Endothelial cell of umbilical vein (primary cell): ENCODE measurements at regions not wholly inside any gene's neighbourhood (a gene's known extent, or its start where the extent isn't known, plus 50 kb on each side); places are given as distances from the start of the nearest gene placed in this dataset.

Experiments used
- BruUV-seq: library from RNA; stranded (reverse); fragments of 400-500 nt; replicated peaks from 2 replicates; lab custom pipeline; 2021; lab: Mats Ljungman, UMichigan
- CTCF ChIA-PET: fragments of 300-600, 350-600 bp; sonication (Branson Sonifier 250); formaldehyde crosslinking; loops from one replicate; lab custom pipeline; 2021; ENCODE audit warnings: antibody characterized with exemption, inconsistent platforms; lab: Charles Lee
- POLR2A ChIA-PET: fragments of 300-600, 350-600 bp; sonication (Branson Sonifier 250); formaldehyde crosslinking; loops from one replicate; lab custom pipeline; 2021; ENCODE audit warnings: antibody characterized with exemption, inconsistent platforms; lab: Charles Lee
- DNase-seq: peaks from one replicate; pipeline ENCODE4 v3.0.0-alpha.2; 2011; ENCODE audit warnings: low read depth, low spot score
- FAIRE-seq: peaks from 2 replicates; lab custom pipeline; 2011; peaks lifted over from hg19 to GRCh38; lab: Jason Lieb, UNC
- H2AFZ ChIP-seq: 2 replicates; pipeline ENCODE4 v1.6.0; 2012; ENCODE audit warnings: low read depth, low read length, control low read depth, inconsistent platforms
- H3K27ac ChIP-seq: 2 replicates; pipeline ENCODE4 v1.5.1; 2011; ENCODE audit warnings: low read depth, mild to moderate bottlenecking, control low read depth, low read length, moderate library complexity; ENCODE audit not compliant: insufficient read depth
- H3K27me3 ChIP-seq, 2 experiments: 2 replicates each; pipeline versions ENCODE4 v1.6.0 to v1.6.1; 2011; ENCODE audit warnings: low read length in 2 of 2, mixed read lengths in 1 of 2; ENCODE audit not compliant: control insufficient read depth in 2 of 2, insufficient read depth in 2 of 2
- H3K36me3 ChIP-seq, 2 experiments: 2 replicates in 1 of 2; 3 replicates in 1 of 2; pipeline ENCODE4 v1.5.1; 2011; ENCODE audit warnings: low read length in 2 of 2, mild to moderate bottlenecking in 1 of 2, moderate library complexity in 1 of 2; ENCODE audit not compliant: control insufficient read depth in 2 of 2, insufficient read depth in 2 of 2; ENCODE audit errors: extremely low read depth in 1 of 2
- H3K4me1 ChIP-seq: 3 replicates; pipeline ENCODE4 v1.5.1; 2011; ENCODE audit warnings: mild to moderate bottlenecking, low read length; ENCODE audit not compliant: control insufficient read depth, insufficient read depth; ENCODE audit errors: extremely low read depth
- H3K4me2 ChIP-seq: 2 replicates; pipeline ENCODE4 v1.6.1; 2011; ENCODE audit warnings: low read length, control low read depth, mixed read lengths; ENCODE audit not compliant: insufficient read depth
- H3K4me3 ChIP-seq, 3 experiments: fragments of 200-600 bp in 1 of 3; sonication (generic), shearing (Covaris generic) in 1 of 3; replicated peaks in 1 of 3; 2 replicates each; pipeline ENCODE4 v1.5.1; 2011 to 2016; ENCODE audit warnings: control low read depth in 3 of 3, low read length in 3 of 3, mild to moderate bottlenecking in 2 of 3, inconsistent platforms in 1 of 3, low read depth in 1 of 3, moderate library complexity in 1 of 3; ENCODE audit not compliant: insufficient read depth in 1 of 3
- H3K79me2 ChIP-seq: 2 replicates; pipeline ENCODE4 v1.6.0; 2012; ENCODE audit warnings: low read length, inconsistent platforms; ENCODE audit not compliant: control insufficient read depth, insufficient read depth
- H3K9ac ChIP-seq: replicated peaks from 2 replicates; pipeline ENCODE3; 2011; ENCODE audit warnings: low read length, control low read depth; ENCODE audit not compliant: insufficient read depth; ENCODE audit errors: extremely low read depth
- H3K9me1 ChIP-seq: replicated peaks from 3 replicates; pipeline ENCODE4 v1.6.0; 2011; ENCODE audit warnings: mild to moderate bottlenecking, low read length; ENCODE audit not compliant: control insufficient read depth, insufficient read depth; ENCODE audit errors: extremely low read depth
- H3K9me3 ChIP-seq: replicated peaks from 2 replicates; pipeline ENCODE4 v1.5.1; 2012; ENCODE audit warnings: low read length, inconsistent platforms; ENCODE audit not compliant: control insufficient read depth, insufficient read depth
- H4K20me1 ChIP-seq: replicated peaks from 2 replicates; pipeline ENCODE3; 2011; ENCODE audit warnings: mild to moderate bottlenecking, low read length; ENCODE audit not compliant: control insufficient read depth, insufficient read depth; ENCODE audit errors: extremely low read depth
- CTCF ChIP-seq, 2 donors: IDR thresholded peaks; 1 replicate in 1 of 2; 2 replicates in 1 of 2; pipeline ENCODE4 v1.5.1; 2011; ENCODE audit warnings: low read length in 2 of 2, mild to moderate bottlenecking in 2 of 2, moderate library complexity in 2 of 2, control low read depth in 1 of 2, inconsistent platforms in 1 of 2, low read depth in 1 of 2; ENCODE audit not compliant: insufficient read depth in 1 of 2; ENCODE audit errors: extremely low read depth in 1 of 2
- EZH2 ChIP-seq: IDR thresholded peaks from 2 replicates; pipeline ENCODE4 v1.6.1; 2012; ENCODE audit warnings: borderline replicate concordance, low read depth, mild to moderate bottlenecking, moderate library complexity, low read length, inconsistent platforms; ENCODE audit not compliant: severe bottlenecking
- FOS ChIP-seq: IDR thresholded peaks from 2 replicates; pipeline ENCODE4 v1.6.1; 2011; ENCODE audit warnings: mild to moderate bottlenecking, low read length, moderate library complexity, borderline replicate concordance; ENCODE audit not compliant: insufficient read depth
- GATA2 ChIP-seq: IDR thresholded peaks from 2 replicates; pipeline ENCODE4 v1.7.0; 2011; ENCODE audit warnings: low read depth, mild to moderate bottlenecking, moderate library complexity, mixed read lengths, low read length; ENCODE audit not compliant: insufficient read length, insufficient read depth
- JUN ChIP-seq: IDR thresholded peaks from 2 replicates; pipeline ENCODE4 v1.6.1; 2011; ENCODE audit warnings: borderline replicate concordance, low read depth; ENCODE audit not compliant: insufficient read length, insufficient read depth
- MAX ChIP-seq: IDR thresholded peaks from 2 replicates; pipeline ENCODE4 v1.6.1; 2011; ENCODE audit not compliant: insufficient read depth, insufficient read length
- MYC ChIP-seq: IDR thresholded peaks from one replicate; pipeline ENCODE4 v1.6.1; 2011; ENCODE audit warnings: mild to moderate bottlenecking, low read depth, low read length
- POLR2A ChIP-seq: IDR thresholded peaks from 2 replicates; pipeline ENCODE4 v1.6.1; 2012; ENCODE audit warnings: low read depth, mild to moderate bottlenecking, control low read depth, low read length
- POLR2AphosphoS5 ChIP-seq: IDR thresholded peaks from 2 replicates; pipeline ENCODE4 v1.6.1; 2012; ENCODE audit warnings: low read depth, mild to moderate bottlenecking, control low read depth, low read length, moderate library complexity; ENCODE audit not compliant: insufficient read depth
- dilution Hi-C: fragments of 300-500 bp; cut with MboI; formaldehyde crosslinking; loops from one replicate; pipeline ENCODE4 v1.15.0; 2019; ENCODE audit warnings: low sequenced_read_pairs; ENCODE audit not compliant: extremely low pct_ligation_motif_present
- intact Hi-C: fragments of 100-400 bp; cut with micrococcal nuclease; formaldehyde crosslinking; loops from one replicate; pipeline ENCODE4 v1.10.0; 2022

- POLR2A ChIA-PET, result interaction anchor here (0.7 kb wide), 1 partner anchor 746 kb away, joined by 5 read pairs; no protein-coding TSS in a partner anchor
- FAIRE-seq, result no peak
Measured at GRCh38 chr12:68452078-68452715, 120.0 kb upstream of the MDM1 start.

More at GRCh38 chr12:68452078-68452715, 120.0 kb upstream of the MDM1 start:
- H3K79me2 ChIP-seq, result no peaks in the 10 kb centered on the region
- H2AFZ ChIP-seq, result no peak overlapping the region
- no peaks in the 10 kb centered on the region for H3K36me3 ChIP-seq
- H4K20me1 ChIP-seq, result no peaks in the 10 kb centered on the region
- no peak overlapping the region for H3K4me3 ChIP-seq
- no peak for TF ChIP-seq CTCF (IDR thresholded peaks at IDR 0.05; ENCODE audit: extremely low read depth in 1 of 2, insufficient read depth in 1 of 2, low read depth in 1 of 2, low read length in 2 of 2)
- TF ChIP-seq EZH2, result no peak
- TF ChIP-seq JUN, result no peak
- no peak for TF ChIP-seq MAX
- TF ChIP-seq FOS, result no peak
- no peak for TF ChIP-seq MYC
- TF ChIP-seq POLR2AphosphoS5, result no peak
- no peak for TF ChIP-seq POLR2A
- no peak for TF ChIP-seq GATA2
- no peak overlapping the region for H3K9ac ChIP-seq
- no peak overlapping the region for H3K4me2 ChIP-seq
- H3K9me3 ChIP-seq, result no peaks in the 10 kb centered on the region
- peaks cover 0 to 4% of the 10 kb centered on the region in 2 experiments for H3K27me3 ChIP-seq
- CTCF ChIA-PET, result interaction anchor here (0.7 kb wide), 1 partner anchor 23 kb away, joined by 4 read pairs; no protein-coding TSS in a partner anchor
- no peak overlapping the region for H3K27ac ChIP-seq
- dilution Hi-C loops, result no loop called here
- BruUV-seq, result no TSS peak
- no peaks in the 10 kb centered on the region for H3K9me1 ChIP-seq
- intact Hi-C loops, result no loop called here
- H3K4me1 ChIP-seq, result peaks cover 18% of the 10 kb centered on the region
- no peak for DNase-seq
